ENCODE measurements at regions not wholly inside any gene's neighbourhood (a gene's known extent, or its start where the extent isn't known, plus 50 kb on each side); places are given as distances from the start of the nearest gene placed in this dataset.
A peak's percentile ranks its signal among the peaks of the same experiment; 100 is the strongest.

GRCh38 chr4:128484896-128485295 is 197.3 kb upstream of the PGRMC2 start:
- no peak overlapping the region for H3K9ac ChIP-seq (ENCODE audit: low read depth, low read length)
- no peak overlapping the region for H3K4me2 ChIP-seq (ENCODE audit: low read length)
- no peaks in the 10 kb centered on the region for H3K9me3 ChIP-seq (replicated peaks; ENCODE audit: low read length)
- no peaks in the 10 kb centered on the region for H3K36me3 ChIP-seq (ENCODE audit: insufficient read depth, low read length)
- H3K4me1 ChIP-seq (ENCODE audit: control insufficient read depth, insufficient read depth, low read length), result no peaks in the 10 kb centered on the region
- H3K4me3 ChIP-seq (ENCODE audit: low read length), result no peak overlapping the region
- no peaks in the 10 kb centered on the region for H3K27me3 ChIP-seq (ENCODE audit: control insufficient read depth, insufficient read depth, low read length)

- Histone ChIP-seq H3K4me1 (ENCODE audit: control insufficient read depth, insufficient read depth, low read length) (no peaks in the 10 kb centered on the region), H3K36me3 (ENCODE audit: insufficient read depth, low read length) (no peaks in the 10 kb centered on the region), H3K4me2 (ENCODE audit: low read length) (no peak overlapping the region), H3K4me3 (ENCODE audit: low read length) (no peak overlapping the region), H3K9ac (ENCODE audit: low read depth, low read length) (no peak overlapping the region), H3K9me3 (replicated peaks; ENCODE audit: low read length) (no peaks in the 10 kb centered on the region), H3K27me3 (ENCODE audit: control insufficient read depth, insufficient read depth, low read length) (no peaks in the 10 kb centered on the region)
Measured at GRCh38 chr4:128483816-128484215, 196.2 kb upstream of the PGRMC2 start.

GRCh38 chr4:128483041-128483440 is 195.4 kb upstream of the PGRMC2 start:
- H3K27me3 ChIP-seq (ENCODE audit: control insufficient read depth, insufficient read depth, low read length), result no peaks in the 10 kb centered on the region

GRCh38 chr4:128481752-128482480 is 194.3 kb upstream of the PGRMC2 start:
- Histone ChIP-seq H3K36me3 (ENCODE audit: insufficient read depth, low read length) (no peaks in the 10 kb centered on the region), H3K4me1 (ENCODE audit: control insufficient read depth, insufficient read depth, low read length) (no peaks in the 10 kb centered on the region), H3K4me2 (ENCODE audit: low read length) (no peak overlapping the region), H3K9ac (ENCODE audit: low read depth, low read length) (no peak overlapping the region), H3K9me3 (replicated peaks; ENCODE audit: low read length) (no peaks in the 10 kb centered on the region), H3K27me3 (ENCODE audit: control insufficient read depth, insufficient read depth, low read length) (no peaks in the 10 kb centered on the region), H3K4me3 (ENCODE audit: low read length) (no peak overlapping the region)

More at GRCh38 chr4:128483041-128483440, 195.4 kb upstream of the PGRMC2 start:
- no peak overlapping the region for H3K9ac ChIP-seq (ENCODE audit: low read depth, low read length)
- no peaks in the 10 kb centered on the region for H3K9me3 ChIP-seq (replicated peaks; ENCODE audit: low read length)
- no peaks in the 10 kb centered on the region for H3K4me1 ChIP-seq (ENCODE audit: control insufficient read depth, insufficient read depth, low read length)
- H3K4me2 ChIP-seq (ENCODE audit: low read length), result no peak overlapping the region
- H3K36me3 ChIP-seq (ENCODE audit: insufficient read depth, low read length), result no peaks in the 10 kb centered on the region
- H3K4me3 ChIP-seq (ENCODE audit: low read length), result no peak overlapping the region

- no peak overlapping the region for H3K9ac ChIP-seq (ENCODE audit: low read depth, low read length)
- H3K36me3 ChIP-seq (ENCODE audit: insufficient read depth, low read length), result no peaks in the 10 kb centered on the region
- no peaks in the 10 kb centered on the region for H3K27me3 ChIP-seq (ENCODE audit: control insufficient read depth, insufficient read depth, low read length)
- no peaks in the 10 kb centered on the region for H3K4me1 ChIP-seq (ENCODE audit: control insufficient read depth, insufficient read depth, low read length)
- H3K9me3 ChIP-seq (replicated peaks; ENCODE audit: low read length), result no peaks in the 10 kb centered on the region
- no peak overlapping the region for H3K4me3 ChIP-seq (ENCODE audit: low read length)
- no peak overlapping the region for H3K4me2 ChIP-seq (ENCODE audit: low read length)
Measured at GRCh38 chr4:128480945-128481344, 193.3 kb upstream of the PGRMC2 start.

GRCh38 chr4:128477540-128477939 is 189.9 kb upstream of the PGRMC2 start:
- no peaks in the 10 kb centered on the region for H3K27me3 ChIP-seq (ENCODE audit: control insufficient read depth, insufficient read depth, low read length)

GRCh38 chr4:128475597-128475996 is 188.0 kb upstream of the PGRMC2 start:
- no peaks in the 10 kb centered on the region for H3K9me3 ChIP-seq (replicated peaks; ENCODE audit: low read length)
- no peak overlapping the region for H3K9ac ChIP-seq (ENCODE audit: low read depth, low read length)
- H3K36me3 ChIP-seq (ENCODE audit: insufficient read depth, low read length), result no peaks in the 10 kb centered on the region
- H3K4me2 ChIP-seq (ENCODE audit: low read length), result no peak overlapping the region
- no peaks in the 10 kb centered on the region for H3K27me3 ChIP-seq (ENCODE audit: control insufficient read depth, insufficient read depth, low read length)
- H3K4me3 ChIP-seq (ENCODE audit: low read length), result no peak overlapping the region
- peaks cover 11% of the 10 kb centered on the region for H3K4me1 ChIP-seq (ENCODE audit: control insufficient read depth, insufficient read depth, low read length)

More at GRCh38 chr4:128477540-128477939, 189.9 kb upstream of the PGRMC2 start:
- Histone ChIP-seq H3K9me3 (replicated peaks; ENCODE audit: low read length) (no peaks in the 10 kb centered on the region), H3K4me1 (ENCODE audit: control insufficient read depth, insufficient read depth, low read length) (no peaks in the 10 kb centered on the region), H3K4me2 (ENCODE audit: low read length) (no peak overlapping the region), H3K9ac (ENCODE audit: low read depth, low read length) (no peak overlapping the region), H3K4me3 (ENCODE audit: low read length) (no peak overlapping the region), H3K36me3 (ENCODE audit: insufficient read depth, low read length) (no peaks in the 10 kb centered on the region)

- H3K9me3 ChIP-seq (replicated peaks; ENCODE audit: low read length), result no peaks in the 10 kb centered on the region
- no peak overlapping the region for H3K4me2 ChIP-seq (ENCODE audit: low read length)
- no peaks in the 10 kb centered on the region for H3K27me3 ChIP-seq (ENCODE audit: control insufficient read depth, insufficient read depth, low read length)
- peaks cover 26% of the 10 kb centered on the region for H3K4me1 ChIP-seq (ENCODE audit: control insufficient read depth, insufficient read depth, low read length)
- no peaks in the 10 kb centered on the region for H3K36me3 ChIP-seq (ENCODE audit: insufficient read depth, low read length)
- H3K4me3 ChIP-seq (ENCODE audit: low read length), result no peak overlapping the region
- H3K9ac ChIP-seq (ENCODE audit: low read depth, low read length), result no peak overlapping the region
Measured at GRCh38 chr4:128471576-128471975, 184.0 kb upstream of the PGRMC2 start.

GRCh38 chr4:128470492-128471053 is 183.0 kb upstream of the PGRMC2 start:
- Histone ChIP-seq H3K36me3 (ENCODE audit: insufficient read depth, low read length) (no peaks in the 10 kb centered on the region), H3K4me2 (ENCODE audit: low read length) (no peak overlapping the region), H3K4me3 (ENCODE audit: low read length) (no peak overlapping the region), H3K9ac (ENCODE audit: low read depth, low read length) (no peak overlapping the region), H3K9me3 (replicated peaks; ENCODE audit: low read length) (no peaks in the 10 kb centered on the region), H3K4me1 (ENCODE audit: control insufficient read depth, insufficient read depth, low read length) (peaks cover 26% of the 10 kb centered on the region), H3K27me3 (ENCODE audit: control insufficient read depth, insufficient read depth, low read length) (no peaks in the 10 kb centered on the region)

- Histone ChIP-seq H3K4me2 (ENCODE audit: low read length) (peak overlapping the region; percentile 54), H3K9me3 (replicated peaks; ENCODE audit: low read length) (no peaks in the 10 kb centered on the region), H3K9ac (ENCODE audit: low read depth, low read length) (peak overlapping the region; percentile 66), H3K27me3 (ENCODE audit: control insufficient read depth, insufficient read depth, low read length) (no peaks in the 10 kb centered on the region), H3K36me3 (ENCODE audit: insufficient read depth, low read length) (no peaks in the 10 kb centered on the region), H3K4me3 (ENCODE audit: low read length) (no peak overlapping the region), H3K4me1 (ENCODE audit: control insufficient read depth, insufficient read depth, low read length) (peaks cover 26% of the 10 kb centered on the region)
Measured at GRCh38 chr4:128468123-128468989, 180.7 kb upstream of the PGRMC2 start.

- no peak overlapping the region for H3K9ac ChIP-seq (ENCODE audit: low read depth, low read length)
- H3K4me2 ChIP-seq (ENCODE audit: low read length), result no peak overlapping the region
- H3K36me3 ChIP-seq (ENCODE audit: insufficient read depth, low read length), result no peaks in the 10 kb centered on the region
- no peaks in the 10 kb centered on the region for H3K9me3 ChIP-seq (replicated peaks; ENCODE audit: low read length)
- H3K4me3 ChIP-seq (ENCODE audit: low read length), result no peak overlapping the region
- H3K27me3 ChIP-seq (ENCODE audit: control insufficient read depth, insufficient read depth, low read length), result no peaks in the 10 kb centered on the region
- H3K4me1 ChIP-seq (ENCODE audit: control insufficient read depth, insufficient read depth, low read length), result peaks cover 28% of the 10 kb centered on the region
Measured at GRCh38 chr4:128465523-128465922, 177.9 kb upstream of the PGRMC2 start.
